Superior temporal gyrus (tissue), 1 donor: ENCODE measurements at regions not wholly inside any gene's neighbourhood (a gene's known extent, or its start where the extent isn't known, plus 50 kb on each side); places are given as distances from the start of the nearest gene placed in this dataset.

ENCODE experiments used
- DNase-seq: peaks from one replicate; pipeline ENCODE4 v3.0.0-alpha.2; 2016; ENCODE audit errors: extremely low spot score

DNA sequence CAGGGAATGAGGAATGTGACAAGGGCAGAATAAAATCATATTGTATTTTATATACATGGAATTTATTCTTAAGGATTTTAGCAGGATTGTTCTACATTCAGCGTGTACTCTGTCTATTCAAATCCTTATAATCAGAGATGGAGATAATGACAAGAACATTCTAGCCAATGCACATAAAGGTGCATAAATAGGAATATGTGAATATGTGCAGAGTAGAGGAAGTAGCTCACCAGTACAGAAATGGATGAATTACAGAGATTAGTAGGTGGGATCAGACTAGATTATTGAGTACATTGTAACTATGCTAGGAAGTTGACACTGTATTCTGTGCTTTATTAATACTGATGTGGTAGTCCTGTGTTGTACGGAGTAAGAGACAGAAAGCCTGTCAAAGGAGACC, 1308.8 kb downstream of the FAM181B start:
- no peak for DNase-seq

DNA sequence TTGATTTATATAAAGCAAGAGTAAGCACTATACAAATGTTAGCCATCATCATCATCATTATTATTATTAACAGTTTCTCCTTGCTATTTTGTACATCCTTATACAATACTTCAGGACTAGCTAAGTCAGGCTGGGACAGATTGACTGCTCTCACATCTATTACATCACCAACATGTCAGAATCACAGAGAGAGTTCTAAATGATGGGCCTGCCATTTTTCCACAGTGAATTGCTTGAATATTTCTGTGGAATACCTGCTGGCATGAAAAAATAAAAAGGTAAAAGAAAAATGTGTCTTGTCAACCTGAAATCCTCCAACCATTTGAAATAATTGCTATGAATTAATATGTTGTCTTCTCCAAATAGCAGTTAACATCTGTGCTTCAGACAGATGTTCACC, 1311.3 kb downstream of the FAM181B start:
- no peak for DNase-seq

- no peak for DNase-seq
Measured at GRCh38 chr11:81421251-81421860, 1312.3 kb downstream of the FAM181B start.

GRCh38 chr11:81420668-81421250, 1312.9 kb downstream of the FAM181B start:
- no peak for DNase-seq

- no peak for DNase-seq
Measured at GRCh38 chr11:81397316-81397715, 1336.3 kb downstream of the FAM181B start.

DNA sequence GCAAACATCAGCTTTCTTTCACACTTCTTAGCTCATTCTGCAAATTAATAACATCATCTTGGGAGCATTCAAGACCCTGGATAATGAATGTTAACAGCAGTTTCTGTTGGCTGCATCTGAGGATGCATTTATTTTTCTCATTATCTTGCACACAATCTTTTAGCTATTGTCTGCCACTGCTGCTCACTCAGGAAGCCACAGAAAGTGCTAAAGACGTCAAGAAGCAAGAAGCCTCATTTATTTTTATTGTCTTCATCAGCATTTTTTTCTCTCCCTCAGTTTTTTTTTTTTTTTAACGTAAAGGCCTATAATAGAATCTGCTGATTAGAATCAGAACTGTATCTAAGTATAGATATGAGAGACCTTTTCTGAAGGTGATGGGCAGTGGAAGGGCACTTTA, 1339.4 kb downstream of the FAM181B start:
- no peak for DNase-seq

DNA sequence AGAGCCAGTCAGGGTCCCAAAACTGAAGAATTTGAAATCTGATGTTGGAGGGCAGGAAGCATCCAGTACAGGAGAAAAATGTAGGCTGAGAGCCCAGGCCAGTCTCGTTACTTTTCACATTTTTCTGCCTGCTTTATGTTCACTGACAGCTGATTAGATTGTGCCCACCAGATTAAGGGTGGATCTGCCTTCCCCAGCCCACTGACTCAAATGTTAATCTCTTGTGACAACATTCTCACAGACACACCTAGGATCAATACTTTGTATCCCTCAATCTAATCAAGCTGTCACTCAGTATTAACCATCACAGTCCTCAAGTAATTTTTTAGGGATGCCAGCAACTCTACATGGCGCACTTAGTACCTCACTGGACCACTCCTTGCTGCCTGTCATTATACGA, 1345.3 kb downstream of the FAM181B start:
- DNase-seq: no peak

- DNase-seq: no peak
Measured at GRCh38 chr11:81380395-81380794, 1353.3 kb downstream of the FAM181B start.

DNA sequence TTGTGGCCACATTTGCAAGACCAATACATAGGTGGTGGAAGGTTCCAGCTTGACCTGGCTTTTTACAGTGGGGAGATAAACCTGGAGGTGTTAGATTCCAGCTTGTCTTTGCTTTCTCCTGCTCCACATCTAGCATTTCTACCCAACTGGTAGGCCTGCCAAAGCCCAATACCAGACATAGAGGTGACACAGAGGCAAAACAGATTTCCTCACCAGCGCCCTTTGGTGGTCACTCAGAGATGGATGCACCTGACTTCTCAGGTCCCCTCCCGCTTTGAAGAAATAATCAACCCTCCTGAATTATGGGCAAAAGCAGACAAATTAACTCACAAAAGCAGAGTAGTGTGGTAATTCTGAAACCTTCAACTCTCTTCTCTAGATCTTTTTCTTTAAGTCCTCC, 1356.2 kb downstream of the FAM181B start:
- no peak for DNase-seq

GRCh38 chr11:81373986-81374385, 1359.7 kb downstream of the FAM181B start:
- DNase-seq: no peak

- DNase-seq: no peak
Measured at GRCh38 chr11:81368192-81368591, 1365.5 kb downstream of the FAM181B start.

GRCh38 chr11:81365496-81365895, 1368.2 kb downstream of the FAM181B start:
- no peak for DNase-seq

- DNase-seq: no peak
Measured at GRCh38 chr11:81359476-81359875, 1374.2 kb downstream of the FAM181B start.

DNA sequence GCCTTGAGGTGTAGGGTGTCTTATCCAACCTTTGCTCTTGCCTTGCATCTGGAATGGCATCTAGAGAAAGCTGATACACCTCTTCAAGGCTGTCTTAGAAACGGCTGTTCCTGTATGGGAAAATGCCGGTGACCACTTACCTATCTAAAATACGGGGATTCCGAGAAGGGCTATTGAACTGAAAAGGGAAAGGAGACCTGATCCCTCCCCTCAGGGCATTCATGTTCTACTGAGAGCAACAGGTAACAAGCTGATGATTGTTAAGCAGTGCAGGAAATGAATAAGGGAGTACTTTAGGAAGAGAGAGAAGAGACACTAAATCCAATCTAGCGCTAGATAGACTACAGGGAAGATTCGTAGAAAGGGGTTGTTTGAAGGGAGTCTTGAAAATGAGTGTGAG, 1388.1 kb downstream of the FAM181B start:
- no peak for DNase-seq

DNA sequence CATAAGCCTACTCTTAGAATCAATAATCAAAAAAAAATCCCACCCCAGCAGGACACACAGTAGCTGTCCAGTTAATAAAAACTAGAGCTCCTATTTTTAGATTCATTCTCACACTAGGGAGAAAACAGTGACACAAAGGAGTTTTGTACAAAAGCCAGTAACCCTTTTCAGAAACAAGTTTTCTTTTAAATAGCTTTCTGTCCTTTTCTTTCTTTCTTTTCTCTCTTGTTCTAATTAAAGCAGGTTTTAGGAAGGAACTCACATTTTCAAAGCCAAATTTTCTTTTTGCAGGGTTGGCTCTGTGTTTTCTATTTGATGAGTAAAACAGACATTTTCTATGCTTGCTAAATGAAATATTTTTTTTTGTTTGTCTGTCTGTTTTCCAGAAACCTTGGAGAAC, 1390.7 kb downstream of the FAM181B start:
- peak; percentile 58 for DNase-seq

DNA sequence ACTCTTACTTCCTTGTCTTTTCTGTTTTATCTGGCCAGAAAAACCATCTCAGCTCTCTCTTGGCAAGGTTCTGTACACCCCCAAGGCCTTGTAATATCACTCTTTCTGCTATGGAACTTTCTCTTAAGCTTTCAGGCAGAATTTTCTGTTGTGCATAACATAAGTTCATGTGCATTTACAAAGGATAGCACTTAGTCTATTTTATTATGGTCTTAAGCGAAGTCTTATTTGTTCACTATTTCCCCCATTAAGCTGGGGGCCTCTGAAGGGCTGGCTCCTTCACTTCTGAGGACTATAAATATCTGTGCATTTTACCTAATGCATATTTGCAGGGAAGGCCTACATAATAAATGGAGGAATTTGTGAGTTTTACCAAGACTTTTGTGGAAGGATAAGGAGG, 1393.4 kb downstream of the FAM181B start:
- no peak for DNase-seq

DNA sequence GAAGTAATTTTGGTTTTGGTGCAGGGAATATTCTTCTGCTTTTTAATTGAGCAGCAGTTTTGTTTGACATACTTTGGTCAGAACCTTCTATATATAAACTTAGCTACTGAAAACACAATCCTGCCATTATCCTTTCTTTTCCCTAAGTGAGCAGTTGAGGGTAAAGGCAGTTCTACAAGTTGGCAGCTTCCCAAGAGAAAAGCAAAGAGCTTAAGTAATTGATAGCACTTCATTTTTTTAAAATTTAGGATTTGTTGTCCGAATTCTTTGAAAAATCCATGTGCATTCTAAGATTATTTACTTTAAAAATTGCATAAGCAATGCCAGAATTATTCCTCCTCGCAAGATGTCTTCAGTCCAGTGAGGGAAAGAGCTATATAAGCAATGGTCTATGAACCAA, 1394.1 kb downstream of the FAM181B start:
- DNase-seq: no peak

DNA sequence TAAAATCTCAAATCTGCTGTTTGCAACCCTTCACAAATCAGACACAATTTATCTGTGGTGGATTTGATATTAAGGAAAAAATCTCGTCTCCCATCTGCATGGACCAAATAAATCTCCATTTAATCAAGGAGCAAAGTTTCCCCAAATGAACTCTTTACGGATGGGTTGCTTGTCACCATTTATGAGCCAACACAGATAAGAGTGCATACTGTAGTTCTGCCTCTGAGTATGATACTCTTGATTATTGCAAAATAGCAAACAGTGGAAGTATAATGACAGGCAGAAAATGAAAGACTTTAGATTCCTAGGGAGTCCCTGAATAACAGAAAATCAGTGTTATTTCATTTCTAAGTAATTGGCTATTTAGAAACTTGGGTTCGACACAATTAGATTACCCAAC, 1395.9 kb downstream of the FAM181B start:
- no peak for DNase-seq

- DNase-seq: no peak
Measured at GRCh38 chr11:81332276-81332675, 1401.4 kb downstream of the FAM181B start.

- DNase-seq: no peak
Measured at GRCh38 chr11:81331611-81332235, 1401.9 kb downstream of the FAM181B start.

DNA sequence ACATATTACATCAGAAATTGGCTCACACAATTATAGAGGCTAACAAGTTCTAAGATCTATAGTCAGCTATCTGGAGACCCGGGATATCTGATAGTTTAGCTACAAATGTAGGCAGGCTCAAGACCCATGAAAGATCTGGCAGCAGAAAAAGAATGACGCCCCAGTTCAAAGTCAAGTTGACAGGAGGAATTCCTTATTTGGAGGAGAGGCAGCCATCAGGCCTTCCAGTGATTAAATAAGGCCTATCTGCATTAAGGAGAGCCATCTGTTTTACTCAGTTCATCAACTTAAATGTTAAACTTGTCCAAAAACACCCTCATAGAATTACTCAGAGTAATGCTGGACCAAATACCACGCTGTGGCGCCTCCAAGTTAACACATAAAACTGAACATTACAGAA, 1402.6 kb downstream of the FAM181B start:
- DNase-seq: no peak

DNA sequence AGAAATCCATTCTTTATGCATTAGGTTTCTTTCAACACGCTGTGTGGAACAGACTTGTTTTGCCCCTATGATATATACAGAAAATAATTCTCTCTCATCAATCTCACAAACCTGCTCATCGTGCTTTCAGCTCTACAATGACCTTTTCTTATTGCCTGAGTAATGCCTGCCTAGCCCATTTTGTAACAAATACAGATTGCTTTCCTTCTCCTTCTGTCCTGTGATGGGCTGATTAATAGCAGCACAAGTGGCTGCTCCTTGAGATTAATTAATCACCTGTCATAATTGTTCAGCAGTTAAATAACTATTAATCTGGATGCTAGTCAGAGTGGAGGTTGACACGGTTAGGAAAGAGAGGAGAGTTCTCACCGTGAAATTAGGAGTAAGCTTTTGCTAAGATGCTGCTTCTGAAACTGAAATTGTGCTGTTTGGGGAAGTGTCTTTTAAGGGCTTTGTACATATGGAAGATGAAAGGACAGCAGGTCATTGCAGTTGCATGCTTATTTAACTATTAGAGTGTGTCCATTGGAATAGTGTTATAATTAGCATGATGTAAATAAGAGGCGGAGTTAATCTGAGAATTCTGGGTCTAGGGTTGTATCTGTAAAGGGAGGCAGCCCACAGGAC, 1430.5 kb downstream of the FAM181B start:
- no peak for DNase-seq

DNA sequence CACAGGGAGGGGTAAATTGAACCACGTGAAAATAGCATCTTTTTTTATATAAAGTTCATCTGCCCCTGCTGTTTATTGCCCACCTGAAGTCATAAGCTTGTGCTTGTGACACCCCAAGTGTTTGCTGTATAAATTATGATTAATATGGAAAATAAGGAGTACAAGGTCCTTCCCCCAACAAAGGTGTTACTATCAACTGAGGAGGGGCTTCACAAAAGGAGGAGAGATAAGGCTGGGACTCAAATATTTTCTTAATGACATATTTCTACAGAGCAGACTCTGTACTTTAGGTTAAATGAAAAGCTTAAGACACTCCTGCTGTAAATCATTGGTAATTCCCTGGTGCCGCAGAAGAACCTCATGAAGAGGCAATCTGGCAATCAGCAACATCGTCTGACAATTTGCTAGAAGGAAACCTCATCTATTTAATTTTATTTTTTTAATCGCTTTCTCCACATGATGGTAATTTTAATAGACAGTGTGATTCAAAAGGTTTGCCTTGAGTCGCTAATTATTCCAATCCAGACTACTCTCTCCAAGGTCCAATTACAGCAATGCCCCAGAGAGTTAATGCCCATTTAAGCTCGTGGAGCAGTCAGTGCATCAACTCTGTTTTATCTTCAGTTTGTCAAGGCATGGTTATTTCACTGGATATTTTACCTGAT, 1432.4 kb downstream of the FAM181B start:
- DNase-seq: no peak
